ENCODE measurements at regions not wholly inside any gene's neighbourhood (a gene's known extent, or its start where the extent isn't known, plus 50 kb on each side); places are given as distances from the start of the nearest gene placed in this dataset.

GRCh38 chr14:38526826-38527501, 271.1 kb upstream of the CLEC14A start:
- no peaks in the 10 kb centered on the region for H3K27me3 Mint-ChIP-seq
- TF ChIP-seq CTCF (IDR thresholded peaks at IDR 0.05) = no peak
- CTCF ChIA-PET = no interaction called here

GRCh38 chr14:38524636-38525509, 269.0 kb upstream of the CLEC14A start:
- H3K4me3 Mint-ChIP-seq = no peak overlapping the region
- intact Hi-C loops (cut with micrococcal nuclease) = no loop called here
- POLR2A ChIA-PET = no interaction called here
- H3K9me3 Mint-ChIP-seq = no peaks in the 10 kb centered on the region
- H3K4me1 Mint-ChIP-seq = no peaks in the 10 kb centered on the region
- H3K27ac Mint-ChIP-seq = no peak overlapping the region
- H3K36me3 Mint-ChIP-seq (ENCODE audit: low read depth) = no peaks in the 10 kb centered on the region
- no peak for TF ChIP-seq CTCF (IDR thresholded peaks at IDR 0.05)
- CTCF ChIA-PET = no interaction called here
- DNase-seq = no peak
- no peaks in the 10 kb centered on the region for H3K27me3 Mint-ChIP-seq
- ATAC-seq (ENCODE audit: low read depth) = no peak

More at GRCh38 chr14:38526826-38527501, 271.1 kb upstream of the CLEC14A start:
- ATAC-seq (ENCODE audit: low read depth) (no peak), DNase-seq (no peak)
- Mint-ChIP-seq H3K4me3 (no peak overlapping the region), H3K27ac (no peak overlapping the region), H3K4me1 (no peaks in the 10 kb centered on the region), H3K9me3 (no peaks in the 10 kb centered on the region), H3K36me3 (ENCODE audit: low read depth) (no peaks in the 10 kb centered on the region)
- intact Hi-C loops (cut with micrococcal nuclease) = no loop called here
- POLR2A ChIA-PET = no interaction called here

GRCh38 chr14:38522724-38523123, 266.8 kb upstream of the CLEC14A start:
- POLR2A ChIA-PET = no interaction called here
- TF ChIP-seq CTCF (IDR thresholded peaks at IDR 0.05) = no peak

DNA sequence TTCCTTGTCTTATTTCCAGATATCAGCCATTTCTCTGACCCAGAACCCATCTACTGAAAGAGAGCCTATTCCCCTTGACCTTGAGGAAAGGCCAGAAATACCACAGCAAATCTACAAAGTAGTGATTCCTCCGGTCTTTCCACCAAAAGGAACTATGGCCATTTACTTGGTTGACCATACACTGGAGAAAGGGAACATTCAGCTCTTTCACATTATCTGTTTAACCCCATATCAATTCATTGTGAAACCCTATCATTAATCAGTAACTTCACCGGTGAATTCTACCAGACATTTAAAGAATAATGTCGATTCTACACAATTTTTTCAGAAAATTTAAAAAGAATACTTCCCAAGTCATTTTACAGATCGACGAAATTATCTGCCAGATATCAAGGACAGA, 265.7 kb upstream of the CLEC14A start:
- Mint-ChIP-seq H3K9me3 (no peaks in the 10 kb centered on the region), H3K36me3 (ENCODE audit: low read depth) (no peaks in the 10 kb centered on the region), H3K4me3 (no peak overlapping the region), H3K27me3 (no peaks in the 10 kb centered on the region), H3K27ac (no peak overlapping the region), H3K4me1 (no peaks in the 10 kb centered on the region)
- intact Hi-C loops (cut with micrococcal nuclease) = no loop called here
- POLR2A ChIA-PET = no interaction called here
- ATAC-seq (ENCODE audit: low read depth) (no peak), DNase-seq (no peak)
- CTCF ChIA-PET = no interaction called here
- no peak for TF ChIP-seq CTCF (IDR thresholded peaks at IDR 0.05)

More at GRCh38 chr14:38522724-38523123, 266.8 kb upstream of the CLEC14A start:
- H3K36me3 Mint-ChIP-seq (ENCODE audit: low read depth) = no peaks in the 10 kb centered on the region
- DNase-seq (no peak), ATAC-seq (ENCODE audit: low read depth) (no peak)
- H3K4me1 Mint-ChIP-seq = no peaks in the 10 kb centered on the region
- no peak overlapping the region for H3K27ac Mint-ChIP-seq
- CTCF ChIA-PET = no interaction called here
- H3K4me3 Mint-ChIP-seq = no peak overlapping the region
- intact Hi-C loops (cut with micrococcal nuclease) = no loop called here
- H3K9me3 Mint-ChIP-seq = no peaks in the 10 kb centered on the region
- no peaks in the 10 kb centered on the region for H3K27me3 Mint-ChIP-seq

DNA sequence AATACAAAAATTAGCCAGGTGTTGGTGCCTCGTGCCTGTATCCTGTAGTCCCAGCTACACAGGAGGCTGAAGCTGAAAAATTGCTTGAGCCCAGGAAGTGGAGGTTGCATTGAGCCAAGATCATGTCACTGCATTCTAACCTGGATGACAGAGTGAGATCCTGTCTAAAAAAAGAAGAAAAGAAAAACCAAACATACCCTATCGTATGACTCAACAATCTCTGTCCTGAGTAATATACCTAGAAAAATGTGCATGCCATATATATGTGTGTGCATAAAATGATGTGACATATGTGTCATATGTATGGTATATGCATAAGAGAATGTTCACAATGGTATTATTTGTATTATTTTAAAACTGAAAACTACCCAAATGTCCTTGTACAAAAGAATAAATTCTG, 261.5 kb upstream of the CLEC14A start:
- CTCF ChIA-PET = no interaction called here
- no peak for ATAC-seq (ENCODE audit: low read depth)
- H3K9me3 Mint-ChIP-seq = no peaks in the 10 kb centered on the region
- H3K36me3 Mint-ChIP-seq (ENCODE audit: low read depth) = no peaks in the 10 kb centered on the region
- H3K4me1 Mint-ChIP-seq = no peaks in the 10 kb centered on the region
- TF ChIP-seq CTCF (IDR thresholded peaks at IDR 0.05) = no peak
- intact Hi-C loops (cut with micrococcal nuclease) = no loop called here
- no peaks in the 10 kb centered on the region for H3K27me3 Mint-ChIP-seq
- POLR2A ChIA-PET = no interaction called here
- H3K4me3 Mint-ChIP-seq = no peak overlapping the region
- DNase-seq = no peak
- H3K27ac Mint-ChIP-seq = no peak overlapping the region

Measured in activated B cell treated with CpG ODN at 0.5 μM for 24 hours (primary cell).